ENCODE measurements at regions not wholly inside any gene's neighbourhood (a gene's known extent, or its start where the extent isn't known, plus 50 kb on each side); places are given as distances from the start of the nearest gene placed in this dataset.

DNA sequence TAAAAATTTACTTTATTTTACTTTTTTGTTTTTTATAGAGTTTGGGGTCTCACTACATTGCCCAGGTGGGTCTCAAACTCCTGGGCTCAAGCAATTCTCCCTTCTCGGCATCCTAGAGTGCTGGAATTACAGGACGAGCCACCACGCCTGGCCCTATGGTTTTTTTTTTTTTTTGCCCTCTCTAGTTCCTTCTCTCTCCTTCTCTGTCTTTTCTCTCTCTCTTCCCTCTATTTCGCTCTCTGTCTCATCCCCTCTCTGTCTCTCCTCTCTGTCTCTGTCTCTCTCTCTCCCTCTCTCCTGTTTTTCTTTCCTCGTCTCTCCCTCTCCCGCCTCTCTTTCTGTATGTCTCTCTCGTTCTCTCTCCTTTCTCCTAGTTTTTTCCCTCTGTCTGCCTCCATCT, 202.6 kb upstream of the LHX5 start:
- H3K27me3 ChIP-seq (replicated peaks), result peaks cover 2% of the 10 kb centered on the region
- H3K36me3 ChIP-seq (replicated peaks), result no peaks in the 10 kb centered on the region

DNA sequence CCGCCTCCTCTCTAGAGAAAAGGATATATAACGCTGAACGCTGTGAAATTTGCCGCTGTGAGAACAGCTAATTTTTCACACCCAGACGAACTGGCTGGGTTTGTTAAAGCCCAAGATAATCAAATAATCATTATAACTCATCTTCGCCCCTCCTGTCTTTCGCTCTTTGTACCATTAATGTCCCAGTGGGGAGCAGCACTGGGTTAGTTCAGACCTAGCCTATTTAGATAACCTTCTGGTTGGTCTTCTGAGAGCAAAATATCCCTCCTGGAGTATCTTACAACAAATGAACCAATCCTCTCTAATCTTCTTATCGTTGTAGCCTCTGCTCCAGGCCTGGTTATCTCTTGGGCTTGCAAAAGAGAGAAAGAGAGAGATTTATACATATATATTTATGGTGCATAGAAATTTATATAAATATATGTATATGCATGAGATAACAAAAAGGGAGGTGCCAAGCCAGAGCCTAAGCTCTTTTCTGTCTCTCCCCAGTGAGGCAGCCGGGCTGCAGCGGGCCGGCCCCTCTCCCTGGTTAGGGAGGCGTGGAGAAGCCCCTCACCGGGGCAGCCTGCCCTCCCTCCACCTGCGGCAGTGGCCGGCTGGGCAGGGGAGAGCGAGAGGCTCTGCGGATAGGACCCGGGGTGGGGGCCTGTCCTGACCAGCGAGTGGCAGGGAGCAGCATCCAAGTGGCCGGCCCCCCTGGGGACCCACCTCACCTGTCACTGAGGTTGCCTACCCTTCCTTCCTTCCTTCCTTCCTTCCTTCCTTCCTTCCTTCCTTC, 202.0 kb upstream of the LHX5 start:
- in situ Hi-C loops (cut with HindIII; ENCODE audit: low pct_ligation_motif_present, low sequenced_read_pairs), result no loop called here
- no peak overlapping the region for H3K27ac ChIP-seq
- DNase-seq, result no peak
- H3K4me3 ChIP-seq (ENCODE audit: low read depth, low read length), result no peak overlapping the region
- H3K27me3 ChIP-seq (replicated peaks), result peaks cover 2% of the 10 kb centered on the region
- TF ChIP-seq, protein P1, sequence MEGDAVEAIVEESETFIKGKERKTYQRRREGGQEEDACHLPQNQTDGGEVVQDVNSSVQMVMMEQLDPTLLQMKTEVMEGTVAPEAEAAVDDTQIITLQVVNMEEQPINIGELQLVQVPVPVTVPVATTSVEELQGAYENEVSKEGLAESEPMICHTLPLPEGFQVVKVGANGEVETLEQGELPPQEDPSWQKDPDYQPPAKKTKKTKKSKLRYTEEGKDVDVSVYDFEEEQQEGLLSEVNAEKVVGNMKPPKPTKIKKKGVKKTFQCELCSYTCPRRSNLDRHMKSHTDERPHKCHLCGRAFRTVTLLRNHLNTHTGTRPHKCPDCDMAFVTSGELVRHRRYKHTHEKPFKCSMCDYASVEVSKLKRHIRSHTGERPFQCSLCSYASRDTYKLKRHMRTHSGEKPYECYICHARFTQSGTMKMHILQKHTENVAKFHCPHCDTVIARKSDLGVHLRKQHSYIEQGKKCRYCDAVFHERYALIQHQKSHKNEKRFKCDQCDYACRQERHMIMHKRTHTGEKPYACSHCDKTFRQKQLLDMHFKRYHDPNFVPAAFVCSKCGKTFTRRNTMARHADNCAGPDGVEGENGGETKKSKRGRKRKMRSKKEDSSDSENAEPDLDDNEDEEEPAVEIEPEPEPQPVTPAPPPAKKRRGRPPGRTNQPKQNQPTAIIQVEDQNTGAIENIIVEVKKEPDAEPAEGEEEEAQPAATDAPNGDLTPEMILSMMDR (IDR thresholded peaks at IDR 0.05; ENCODE audit: low read depth, low read length, missing control alignments), result no peak
- no peaks in the 10 kb centered on the region for H3K36me3 ChIP-seq (replicated peaks)

More for the DNA sequence above, 202.6 kb upstream of the LHX5 start:
- no peak overlapping the region for H3K4me3 ChIP-seq (ENCODE audit: low read depth, low read length)
- no peak overlapping the region for H3K27ac ChIP-seq
- in situ Hi-C loops (cut with HindIII; ENCODE audit: low pct_ligation_motif_present, low sequenced_read_pairs), result no loop called here
- DNase-seq, result no peak
- TF ChIP-seq, protein P1 (IDR thresholded peaks at IDR 0.05; ENCODE audit: low read depth, low read length, missing control alignments), result no peak

DNA sequence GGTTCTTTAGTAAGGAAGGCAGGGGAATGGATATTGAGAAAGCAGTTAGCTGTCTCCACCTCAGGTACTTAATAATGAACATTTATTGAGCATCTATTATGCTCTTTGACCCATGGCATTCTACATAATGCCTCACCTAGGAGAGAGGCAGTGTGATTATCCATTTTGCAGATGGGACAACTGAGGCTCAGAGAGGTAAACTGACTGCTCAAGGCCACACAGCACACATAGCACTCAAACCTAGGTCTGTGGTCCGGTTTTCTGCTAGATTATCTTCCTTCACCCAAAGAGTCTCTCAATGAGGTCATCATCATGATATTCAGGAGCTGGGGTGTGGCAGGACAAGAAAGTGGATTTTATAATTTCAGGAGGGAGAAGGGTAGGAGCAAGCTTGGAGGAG, 199.1 kb upstream of the LHX5 start:
- H3K27ac ChIP-seq, result no peak overlapping the region
- H3K27me3 ChIP-seq (replicated peaks), result peaks cover under 1% of the 10 kb centered on the region
- no peak overlapping the region for H3K4me3 ChIP-seq (ENCODE audit: low read depth, low read length)
- DNase-seq, result no peak
- in situ Hi-C loops (cut with HindIII; ENCODE audit: low pct_ligation_motif_present, low sequenced_read_pairs), result no loop called here
- TF ChIP-seq, protein P1 (IDR thresholded peaks at IDR 0.05; ENCODE audit: low read depth, low read length, missing control alignments), result no peak
- no peaks in the 10 kb centered on the region for H3K36me3 ChIP-seq (replicated peaks)

DNA sequence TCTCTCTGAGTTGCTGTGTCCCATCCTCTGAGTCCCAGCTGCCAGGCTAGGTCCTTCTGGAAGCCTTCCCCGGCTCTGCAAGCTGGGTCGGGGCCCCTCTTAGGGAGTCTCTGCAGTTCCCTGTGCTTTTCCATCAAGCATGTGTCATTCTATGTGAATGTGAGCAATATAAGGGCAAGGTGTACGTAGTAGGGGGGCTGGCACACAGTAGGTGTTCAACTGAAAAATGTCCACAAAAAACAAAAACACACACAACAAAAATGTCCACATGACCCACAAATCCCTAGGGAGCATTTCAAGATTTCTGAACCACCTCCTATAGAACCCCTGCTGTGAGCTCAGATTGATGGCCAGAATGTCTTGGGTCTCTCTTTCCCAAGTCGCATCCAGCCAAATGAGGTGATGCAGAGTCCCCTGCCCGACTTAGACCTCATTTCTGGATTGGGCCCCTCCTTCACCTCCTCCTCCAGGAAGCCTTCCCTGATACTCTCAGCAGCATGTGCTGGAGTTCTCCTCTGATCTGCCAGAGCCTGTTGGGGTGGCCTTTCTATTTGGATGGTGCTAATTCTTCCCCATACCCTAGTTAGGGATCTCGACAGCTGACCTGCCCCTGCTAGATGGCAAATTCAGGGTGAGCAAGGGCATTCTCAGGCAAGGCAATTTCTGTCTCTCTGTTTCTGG, 196.1 kb upstream of the LHX5 start:
- Histone ChIP-seq H3K36me3 (replicated peaks) (no peaks in the 10 kb centered on the region), H3K27me3 (replicated peaks) (no peaks in the 10 kb centered on the region), H3K4me3 (ENCODE audit: low read depth, low read length) (no peak overlapping the region), H3K27ac (no peak overlapping the region)
- no peak for DNase-seq
- TF ChIP-seq, protein P1 (IDR thresholded peaks at IDR 0.05; ENCODE audit: low read depth, low read length, missing control alignments), result no peak
- in situ Hi-C loops (cut with HindIII; ENCODE audit: low pct_ligation_motif_present, low sequenced_read_pairs), result no loop called here

DNA sequence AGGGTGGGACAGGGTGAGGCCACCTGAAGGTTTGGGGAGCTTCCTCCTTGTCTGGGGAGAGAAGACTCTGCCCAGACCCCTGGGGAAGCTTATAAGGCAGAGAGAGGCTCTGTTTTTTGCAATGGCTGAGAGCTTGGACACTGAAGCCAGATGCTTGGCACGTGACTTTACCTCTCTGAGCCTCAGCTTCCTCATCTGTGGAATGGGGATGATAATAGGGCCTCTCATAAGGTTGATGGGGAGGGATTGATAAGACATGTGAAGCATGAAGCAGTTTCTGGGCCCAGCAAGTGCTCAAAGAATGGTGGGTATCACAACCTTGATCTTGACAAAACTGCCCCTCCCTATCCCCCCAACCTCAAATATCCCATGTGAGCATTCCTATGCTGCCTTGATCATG, 195.4 kb upstream of the LHX5 start:
- Histone ChIP-seq H3K27me3 (replicated peaks) (no peaks in the 10 kb centered on the region), H3K4me3 (ENCODE audit: low read depth, low read length) (no peak overlapping the region), H3K27ac (no peak overlapping the region), H3K36me3 (replicated peaks) (no peaks in the 10 kb centered on the region)
- in situ Hi-C loops (cut with HindIII; ENCODE audit: low pct_ligation_motif_present, low sequenced_read_pairs), result no loop called here
- TF ChIP-seq, protein P1 (IDR thresholded peaks at IDR 0.05; ENCODE audit: low read depth, low read length, missing control alignments), result no peak
- no peak for DNase-seq

Measured in brain microvascular endothelial cell (primary cell).